K562 (cell line): ENCODE measurements at regions not wholly inside any gene's neighbourhood (a gene's known extent, or its start where the extent isn't known, plus 50 kb on each side); places are given as distances from the start of the nearest gene placed in this dataset.

ENCODE experiments used
- ATAC-seq: fragments of 200-7000 bp; cut with Tn5 transposase; 3 replicates; pipeline ENCODE4 v1.9.1; 2020; ENCODE audit warnings: moderate library complexity
- BruUV-seq: library from RNA; stranded (reverse); fragments of 400-500 nt; replicated peaks from 2 replicates; lab custom pipeline; 2021; lab: Mats Ljungman, UMichigan
- CTCF ChIA-PET: fragments of 300-600 bp; formaldehyde crosslinking; extraction: SDS; loops from one replicate; lab custom pipeline; 2021; ENCODE audit warnings: low intra/inter-chr PET ratio; lab: Yijun Ruan, JAX
- POLR2A ChIA-PET: fragments of 300-600, 350-650 bp; sonication (Branson Sonifier 250); formaldehyde crosslinking; extraction: SDS; loops from one replicate; lab custom pipeline; 2021; ENCODE audit warnings: antibody characterized with exemption, inconsistent platforms; lab: Yijun Ruan, JAX
- DNase-seq, 4 experiments: peaks; one replicate each; pipeline versions ENCODE4 v3.0.0 to v3.0.0-alpha.2; 2011 to 2018; ENCODE audit warnings: low spot score in 3 of 4, mixed read lengths in 3 of 4; ENCODE audit errors: extremely low read depth in 1 of 4
- FAIRE-seq: peaks from 2 replicates; lab custom pipeline; 2011; peaks lifted over from hg19 to GRCh38; lab: Jason Lieb, UNC
- H2AFZ ChIP-seq: 2 replicates; pipeline ENCODE4 v1.6.0; 2011; ENCODE audit warnings: low read depth, low read length, control low read depth, inconsistent platforms
- H3K27ac ChIP-seq: fragments of 200-600 bp; 3 replicates; pipeline ENCODE4 v1.8.0; 2011; ENCODE audit warnings: low read depth, mild to moderate bottlenecking, control low read depth, inconsistent platforms, low read length, moderate library complexity, mixed read lengths; ENCODE audit errors: extremely low read depth
- H3K27me3 ChIP-seq, 2 experiments: fragments of 300-600 bp in 1 of 2; 2 replicates in 1 of 2; 3 replicates in 1 of 2; pipeline versions ENCODE4 v1.6.0 to v1.8.0; 2011; ENCODE audit warnings: inconsistent platforms in 2 of 2, low read length in 2 of 2, mild to moderate bottlenecking in 1 of 2, mixed read lengths in 1 of 2, moderate library complexity in 1 of 2; ENCODE audit not compliant: control insufficient read depth in 2 of 2, insufficient read depth in 2 of 2
- H3K36me3 ChIP-seq: fragments of 300-600 bp; 3 replicates; pipeline ENCODE4 v1.8.0; 2011; ENCODE audit warnings: mild to moderate bottlenecking, low read length, inconsistent platforms; ENCODE audit not compliant: control insufficient read depth, insufficient read depth
- H3K4me1 ChIP-seq, 2 experiments: fragments of 200-600 bp in 1 of 2; replicated peaks in 1 of 2; 2 replicates in 1 of 2; 3 replicates in 1 of 2; pipeline versions ENCODE4 v1.5.1 to v1.8.0; 2011; ENCODE audit warnings: inconsistent platforms in 2 of 2, low read length in 2 of 2, mild to moderate bottlenecking in 1 of 2, mixed read lengths in 1 of 2, moderate library complexity in 1 of 2; ENCODE audit not compliant: control insufficient read depth in 2 of 2, insufficient read depth in 2 of 2
- H3K4me2 ChIP-seq: 2 replicates; pipeline ENCODE4 v1.6.1; 2011; ENCODE audit warnings: low read length, control low read depth, inconsistent platforms, mixed read lengths; ENCODE audit not compliant: insufficient read depth
- H3K4me3 ChIP-seq: fragments of 200-600 bp; sonication (generic), shearing (Covaris generic); 2 replicates; pipeline ENCODE4 v1.5.1; 2016; ENCODE audit warnings: control low read depth, inconsistent platforms
- H3K79me2 ChIP-seq: fragments of 200-600 bp; 3 replicates; pipeline ENCODE4 v1.8.0; 2011; ENCODE audit warnings: low read length, inconsistent platforms; ENCODE audit not compliant: control insufficient read depth, insufficient read depth
- H3K9ac ChIP-seq, 2 experiments: 2 replicates each; pipeline versions ENCODE4 v1.6.0 to v1.6.1; 2011; ENCODE audit warnings: low read depth in 2 of 2, low read length in 2 of 2, control low read depth in 1 of 2, inconsistent platforms in 1 of 2, mild to moderate bottlenecking in 1 of 2, mixed read lengths in 1 of 2; ENCODE audit not compliant: insufficient read depth in 1 of 2
- H3K9me1 ChIP-seq: one replicate; pipeline ENCODE4 v1.6.0; 2011; ENCODE audit warnings: inconsistent platforms, mild to moderate bottlenecking, low read length, moderate library complexity; ENCODE audit not compliant: control insufficient read depth, insufficient read depth
- H3K9me3 ChIP-seq: replicated peaks from 2 replicates; pipeline ENCODE4 v1.5.1; 2011; ENCODE audit warnings: low read depth, low read length, inconsistent platforms; ENCODE audit not compliant: control insufficient read depth, insufficient read depth
- H4K20me1 ChIP-seq: replicated peaks from 2 replicates; pipeline ENCODE4 v1.6.1; 2011; ENCODE audit warnings: low read length, inconsistent platforms, mixed read lengths; ENCODE audit not compliant: control insufficient read depth, insufficient read depth
- BRD4 ChIP-seq: fragments of 200-600 bp; sonication (generic); IDR thresholded peaks from 2 replicates; pipeline ENCODE4 v1.6.1; 2017; ENCODE audit warnings: inconsistent platforms
- GTF2E2 ChIP-seq: fragments of 200-800 bp; sonication (Bioruptor generic); IDR thresholded peaks from 2 replicates; pipeline ENCODE4 v1.6.1; 2016; ENCODE audit warnings: missing genetic modification characterization, missing compliant biosample characterization
- KDM4B ChIP-seq, 2 experiments: fragments of 450-650 bp in 1 of 2; sonication (generic) in 1 of 2; IDR thresholded peaks; 2 replicates each; pipeline ENCODE4 v1.6.1; 2016 to 2017; ENCODE audit warnings: borderline replicate concordance in 2 of 2, antibody characterized with exemption in 1 of 2, low read depth in 1 of 2, mild to moderate bottlenecking in 1 of 2
- NKRF ChIP-seq: fragments of 450-650 bp; IDR thresholded peaks from 2 replicates; pipeline ENCODE4 v1.6.1; 2016; ENCODE audit warnings: borderline replicate concordance
- PHB2 ChIP-seq: fragments of 450-650 bp; IDR thresholded peaks from 2 replicates; pipeline ENCODE4 v1.6.1; 2017; ENCODE audit warnings: low read depth
- POLR2B ChIP-seq: fragments of 450-650 bp; IDR thresholded peaks from 2 replicates; pipeline ENCODE4 v1.6.1; 2018; ENCODE audit warnings: low read depth; ENCODE audit not compliant: partially characterized antibody
- PPARD ChIP-seq: fragments of 250-450 bp; sonication (Bioruptor Pico); IDR thresholded peaks from 2 replicates; pipeline ENCODE4 v1.8.0; 2022; ENCODE audit warnings: inconsistent platforms, mild to moderate bottlenecking, moderate library complexity
- U2AF1 ChIP-seq: fragments of 200-400 bp; formaldehyde crosslinking; optimal IDR thresholded peaks from 2 replicates; pipeline ENCODE3; 2017; ENCODE audit warnings: mild to moderate bottlenecking, low read depth, low read length, moderate library complexity
- WHSC1 ChIP-seq: IDR thresholded peaks from one replicate; pipeline ENCODE4 v1.6.1; 2012; ENCODE audit warnings: low read length, control low read depth, inconsistent platforms
- WGBS: fragments of 100-300 bp; shearing (Covaris generic); methylation state at CpG from one replicate; pipeline ENCODE4 v1.1.6; 2016; ENCODE audit warnings: low coverage, mixed read lengths; ENCODE audit not compliant: insufficient coverage; ENCODE audit errors: missing lambda C conversion rate; 5-methylcytosine and 5-hydroxymethylcytosine counted together
- in situ Hi-C: fragments of 300-500 bp; cut with MboI; formaldehyde crosslinking; loops from 4 replicates; pipeline ENCODE4 v1.15.0; 2018; ENCODE audit warnings: inconsistent platforms, mixed read lengths
- intact Hi-C: fragments of 100-400 bp; cut with micrococcal nuclease; formaldehyde crosslinking; loops from 2 replicates; pipeline ENCODE4 v1.14.2; 2022

DNA sequence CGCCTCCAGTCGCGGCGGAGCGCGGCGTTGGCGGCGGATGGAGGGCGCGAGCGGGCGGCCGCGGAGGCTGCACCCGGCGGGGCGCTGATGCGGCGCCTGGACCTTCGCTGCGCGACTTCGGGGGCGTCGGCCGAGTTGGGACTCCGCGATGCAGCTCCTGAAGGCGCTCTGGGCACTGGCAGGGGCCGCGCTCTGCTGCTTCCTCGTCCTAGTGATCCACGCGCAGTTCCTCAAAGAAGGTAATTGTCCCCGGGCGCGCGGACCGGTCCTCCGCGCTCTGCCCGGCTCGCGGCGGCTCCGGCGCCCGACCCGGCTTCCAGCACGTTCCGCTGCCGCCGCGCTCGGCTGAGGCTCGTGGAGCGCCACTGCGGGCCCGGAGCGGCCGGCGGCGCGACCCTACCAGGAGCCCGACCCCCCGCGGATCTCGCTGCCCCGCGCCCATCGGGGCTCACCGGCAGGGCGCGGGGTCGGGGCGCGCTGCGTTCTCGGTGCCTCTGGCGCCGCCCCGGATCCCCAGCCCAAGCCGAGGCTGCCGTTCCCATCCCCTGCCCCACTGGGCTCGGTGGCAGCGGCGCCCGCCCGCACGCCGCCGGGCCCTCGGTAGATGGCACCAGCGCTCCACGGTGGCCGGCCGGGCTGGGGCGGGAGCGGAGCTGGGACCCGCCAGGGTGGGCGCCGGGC is 1251.2 kb downstream of the BRD1 start:
- no peaks in the 10 kb centered on the region for H3K9me1 ChIP-seq
- FAIRE-seq (no peak), DNase-seq (no peak), ATAC-seq (no peak)
- no peaks in the 10 kb centered on the region for H3K79me2 ChIP-seq
- no peaks in the 10 kb centered on the region for H3K9me3 ChIP-seq
- WGBS: no CpG with 5 or more reads among the region's 103 CpGs
- H2AFZ ChIP-seq: no peak overlapping the region
- H3K4me3 ChIP-seq: no peak overlapping the region
- in situ Hi-C loops: no loop called here
- H3K4me1 ChIP-seq: no peaks in the 10 kb centered on the region
- BruUV-seq: no TSS peak
- H3K4me2 ChIP-seq: no peak overlapping the region
- no peaks in the 10 kb centered on the region; a peak in 1 of 5 replicates for H3K27me3 ChIP-seq
- CTCF ChIA-PET: no interaction called here
- no peak overlapping the region for H3K27ac ChIP-seq
- no peak for TF ChIP-seq POLR2B
- TF ChIP-seq PHB2: no peak
- no peak for TF ChIP-seq BRD4
- TF ChIP-seq PPARD: no peak
- TF ChIP-seq NKRF: no peak
- TF ChIP-seq WHSC1: no peak
- TF ChIP-seq GTF2E2 (tag): no peak
- no peak for TF ChIP-seq U2AF1
- no peak for TF ChIP-seq KDM4B (IDR thresholded peaks at IDR 0.05; ENCODE audit: borderline replicate concordance in 2 of 2, low read depth in 1 of 2)
- POLR2A ChIA-PET: no interaction called here
- no peaks in the 10 kb centered on the region for H4K20me1 ChIP-seq
- no peaks in the 10 kb centered on the region for H3K36me3 ChIP-seq
- no peak overlapping the region for H3K9ac ChIP-seq
- intact Hi-C loops: no loop called here
